BJ (cell line): ENCODE measurements at regions not wholly inside any gene's neighbourhood (a gene's known extent, or its start where the extent isn't known, plus 50 kb on each side); places are given as distances from the start of the nearest gene placed in this dataset.

Experiments
- CTCF ChIA-PET: fragments of 350-600 bp; formaldehyde crosslinking; extraction: SDS; loops from one replicate; lab custom pipeline; 2021; ENCODE audit warnings: antibody characterized with exemption, inconsistent platforms; lab: Yijun Ruan, JAX
- POLR2A ChIA-PET: fragments of 300-600 bp; sonication (Branson Sonifier 250); formaldehyde crosslinking; extraction: SDS; loops from one replicate; lab custom pipeline; 2021; ENCODE audit warnings: antibody characterized with exemption; lab: Charles Lee
- DNase-seq: peaks from one replicate; pipeline ENCODE4 v3.0.0-alpha.2; 2011; ENCODE audit warnings: low read depth
- H3K27me3 ChIP-seq: 2 replicates; pipeline ENCODE4 v1.6.0; 2011; ENCODE audit warnings: low read length; ENCODE audit not compliant: control insufficient read depth, insufficient read depth
- H3K36me3 ChIP-seq: 2 replicates; pipeline ENCODE4 v1.5.1; 2011; ENCODE audit warnings: low read length; ENCODE audit not compliant: control insufficient read depth, insufficient read depth
- H3K4me3 ChIP-seq: 2 replicates; pipeline ENCODE4 v1.5.1; 2011; ENCODE audit warnings: low read depth, mild to moderate bottlenecking, control low read depth, low read length
- CTCF ChIP-seq: IDR thresholded peaks from 2 replicates; pipeline ENCODE4 v1.5.1; 2011; ENCODE audit warnings: low read depth, mild to moderate bottlenecking, control low read depth, inconsistent platforms, low read length, moderate library complexity; ENCODE audit not compliant: insufficient read depth

- no peaks in the 10 kb centered on the region for H3K36me3 ChIP-seq
- no peak for DNase-seq
- ChIA-PET CTCF (no interaction called here), POLR2A (no interaction called here)
- H3K4me3 ChIP-seq = no peak overlapping the region
- no peak for TF ChIP-seq CTCF
- no peaks in the 10 kb centered on the region for H3K27me3 ChIP-seq
Measured at GRCh38 chr16:63061319-63061718, 1025.1 kb upstream of the CDH8 start.

- no peak for DNase-seq
- Histone ChIP-seq H3K27me3 (no peaks in the 10 kb centered on the region), H3K4me3 (no peak overlapping the region), H3K36me3 (no peaks in the 10 kb centered on the region)
- CTCF ChIA-PET = interaction anchor here (0.6 kb wide), 1 partner anchor 143 kb away, joined by 3 read pairs; no protein-coding TSS in a partner anchor
- TF ChIP-seq CTCF = no peak
- POLR2A ChIA-PET = no interaction called here
Measured at GRCh38 chr16:63059676-63060075, 1023.4 kb upstream of the CDH8 start.

- DNase-seq = no peak
Measured at GRCh38 chr16:63057341-63057740, 1021.1 kb upstream of the CDH8 start.

GRCh38 chr16:63050391-63050790, 1014.2 kb upstream of the CDH8 start:
- TF ChIP-seq CTCF = no peak
- no peak for DNase-seq
- Histone ChIP-seq H3K27me3 (no peaks in the 10 kb centered on the region), H3K4me3 (no peak overlapping the region), H3K36me3 (no peaks in the 10 kb centered on the region)
- ChIA-PET CTCF (no interaction called here), POLR2A (no interaction called here)

More at GRCh38 chr16:63057341-63057740, 1021.1 kb upstream of the CDH8 start:
- H3K36me3 ChIP-seq = no peaks in the 10 kb centered on the region
- no peaks in the 10 kb centered on the region for H3K27me3 ChIP-seq
- ChIA-PET POLR2A (no interaction called here), CTCF (no interaction called here)
- no peak overlapping the region for H3K4me3 ChIP-seq
- TF ChIP-seq CTCF = no peak

- no peaks in the 10 kb centered on the region for H3K27me3 ChIP-seq
- ChIA-PET POLR2A (no interaction called here), CTCF (no interaction called here)
- no peak for TF ChIP-seq CTCF
- no peaks in the 10 kb centered on the region for H3K36me3 ChIP-seq
- DNase-seq = no peak
- H3K4me3 ChIP-seq = no peak overlapping the region
Measured at GRCh38 chr16:63038397-63039106, 1002.3 kb upstream of the CDH8 start.
